NCI-H146 treated with DMSO at 0.1 percent for 48 hours (cell line): ENCODE measurements at regions not wholly inside any gene's neighbourhood (a gene's known extent, or its start where the extent isn't known, plus 50 kb on each side); places are given as distances from the start of the nearest gene placed in this dataset.
"Not testable (repeated sequence)": the region's sequence is repeated elsewhere in the genome, so short reads cannot be mapped to it uniquely, and the experiment has no call there.

Experiments used
- DNase-seq: peaks from one replicate; lab custom pipeline; 2025; ENCODE audit not compliant: unreplicated experiment; lab: John Stamatoyannopoulos, UW

- peak; percentile 57 for DNase-seq
Measured at GRCh38 chr6:14217728-14218518, 100.4 kb downstream of the CD83 start.

GRCh38 chr6:14218519-14218800 is 100.9 kb downstream of the CD83 start:
- DNase-seq: no peak

GRCh38 chr6:14221564-14222279 is 104.2 kb downstream of the CD83 start:
- DNase-seq: no peak

- DNase-seq: no peak
Measured at GRCh38 chr6:14222956-14223355, 105.4 kb downstream of the CD83 start.

- no peak for DNase-seq
Measured at GRCh38 chr6:14224359-14225103, 107.0 kb downstream of the CD83 start.

GRCh38 chr6:14226051-14226660 is 108.6 kb downstream of the CD83 start:
- DNase-seq: no peak

- no peak for DNase-seq
Measured at GRCh38 chr6:14228571-14228970, 111.0 kb downstream of the CD83 start.

- DNase-seq: no peak
Measured at GRCh38 chr6:14231071-14231483, 113.5 kb downstream of the CD83 start.

GRCh38 chr6:14231501-14232280 is 114.1 kb downstream of the CD83 start:
- DNase-seq: no peak

- no peak for DNase-seq
Measured at GRCh38 chr6:14232889-14233288, 115.3 kb downstream of the CD83 start.

GRCh38 chr6:14235653-14236356 is 118.2 kb downstream of the CD83 start:
- DNase-seq: no peak

- DNase-seq: no peak
Measured at GRCh38 chr6:14239097-14239496, 121.5 kb downstream of the CD83 start.

- no peak for DNase-seq
Measured at GRCh38 chr6:14240411-14241166, 123.0 kb downstream of the CD83 start.

- no peak for DNase-seq
Measured at GRCh38 chr6:14241255-14242070, 123.9 kb downstream of the CD83 start.

GRCh38 chr6:14242912-14243311 is 125.3 kb downstream of the CD83 start:
- DNase-seq: not testable (repeated sequence)

- no peak for DNase-seq
Measured at GRCh38 chr6:14243597-14243996, 126.0 kb downstream of the CD83 start.

GRCh38 chr6:14246876-14247275 is 129.3 kb downstream of the CD83 start:
- DNase-seq: no peak

GRCh38 chr6:14250573-14250972 is 133.0 kb downstream of the CD83 start:
- DNase-seq: no peak
